A549 (cell line): ENCODE measurements at regions not wholly inside any gene's neighbourhood (a gene's known extent, or its start where the extent isn't known, plus 50 kb on each side); places are given as distances from the start of the nearest gene placed in this dataset.

ENCODE experiments used
- ATAC-seq, 2 experiments: fragments of 200-7000 bp in 1 of 2; fragments of >200 bp in 1 of 2; cut with Nextera tagmentation in 1 of 2; cut with Tn5 transposase in 1 of 2; 3 replicates each; pipeline versions ENCODE4 v1.8.0 to v1.9.1; 2018 to 2020; ENCODE audit warnings: mild to moderate bottlenecking in 1 of 2, moderate library complexity in 1 of 2
- CTCF ChIA-PET: fragments of 300-600 bp; sonication (Branson Sonifier 250); formaldehyde crosslinking; extraction: SDS; loops from one replicate; lab custom pipeline; 2021; ENCODE audit warnings: antibody characterized with exemption, inconsistent platforms; lab: Yijun Ruan, JAX
- POLR2A ChIA-PET: fragments of 350-600 bp; formaldehyde crosslinking; extraction: SDS; loops from one replicate; lab custom pipeline; 2021; ENCODE audit warnings: antibody characterized with exemption, inconsistent platforms; lab: Yijun Ruan, JAX
- DNase-seq, 2 experiments: peaks; one replicate each; pipeline versions ENCODE4 v3.0.0 to v3.0.0-alpha.2; 2011 to 2016; ENCODE audit warnings: low read depth in 1 of 2, low spot score in 1 of 2
- FAIRE-seq: peaks from 2 replicates; lab custom pipeline; 2011; peaks lifted over from hg19 to GRCh38; lab: Jason Lieb, UNC
- H3K27ac ChIP-seq, 2 experiments: fragments of >200 bp; sonication (Bioruptor Twin); formaldehyde crosslinking; 3 replicates each; pipeline ENCODE4 v1.5.1; 2016 to 2017
- H3K4me1 ChIP-seq: fragments of >200 bp; sonication (Bioruptor Twin); formaldehyde crosslinking; 3 replicates; pipeline ENCODE4 v1.6.1; 2016
- H3K4me2 ChIP-seq: fragments of >200 bp; sonication (Bioruptor Twin); formaldehyde crosslinking; 3 replicates; pipeline ENCODE4 v1.6.1; 2016
- H3K4me3 ChIP-seq: fragments of >200 bp; sonication (Bioruptor Twin); formaldehyde crosslinking; 3 replicates; pipeline ENCODE4 v1.5.1; 2016
- H3K9me3 ChIP-seq: fragments of >200 bp; sonication (Bioruptor Twin); formaldehyde crosslinking; 3 replicates; pipeline ENCODE4 v1.6.1; 2016
- BCL3 ChIP-seq: fragments of >200 bp; sonication (Bioruptor Twin); formaldehyde crosslinking; IDR thresholded peaks from 3 replicates; pipeline ENCODE4 v1.6.1; 2016
- BHLHE40 ChIP-seq: IDR thresholded peaks from 2 replicates; pipeline ENCODE4 v1.6.1; 2012; ENCODE audit warnings: low read depth, low read length, inconsistent platforms
- CBX2 ChIP-seq: fragments of 200-600 bp; sonication (generic); IDR thresholded peaks from 2 replicates; pipeline ENCODE4 v1.6.1; 2016; ENCODE audit warnings: low read depth, mild to moderate bottlenecking, borderline replicate concordance
- CHD2 ChIP-seq: fragments of 150-350 bp; IDR thresholded peaks from 2 replicates; pipeline ENCODE4 v1.6.1; 2014; ENCODE audit warnings: low read length; ENCODE audit not compliant: partially characterized antibody
- CTCF ChIP-seq: fragments of >200 bp; sonication (Bioruptor Twin); formaldehyde crosslinking; IDR thresholded peaks from 3 replicates; pipeline ENCODE4 v1.5.1; 2016
- E2F6 ChIP-seq: IDR thresholded peaks from 2 replicates; pipeline ENCODE4 v1.6.1; 2012; ENCODE audit warnings: low read depth, borderline replicate concordance
- ELK1 ChIP-seq: fragments of 150-350 bp; IDR thresholded peaks from 2 replicates; pipeline ENCODE4 v1.6.1; 2014; ENCODE audit warnings: low read depth, mild to moderate bottlenecking, low read length
- EP300 ChIP-seq, 2 experiments: fragments of >200 bp; sonication (Bioruptor Twin); formaldehyde crosslinking; IDR thresholded peaks; 2 replicates in 1 of 2; 3 replicates in 1 of 2; pipeline ENCODE4 v1.6.1; 2016 to 2017
- FOSB ChIP-seq: fragments of 250-450 bp; sonication (Bioruptor Pico); IDR thresholded peaks from 2 replicates; pipeline ENCODE4 v1.5.0; 2020; ENCODE audit warnings: mild to moderate bottlenecking, moderate library complexity
- FOSL2 ChIP-seq, 2 experiments: fragments of 450-650 bp in 1 of 2; fragments of >200 bp in 1 of 2; sonication (Bioruptor Twin) in 1 of 2; formaldehyde crosslinking; IDR thresholded peaks; 2 replicates each; pipeline versions ENCODE4 v1.5.0 to v1.6.1; 2016 to 2020; ENCODE audit warnings: mild to moderate bottlenecking in 1 of 2, moderate library complexity in 1 of 2
- FOXS1 ChIP-seq: fragments of 250-450 bp; sonication (Bioruptor Pico); IDR thresholded peaks from 2 replicates; pipeline ENCODE4 v1.5.0; 2020; ENCODE audit warnings: mild to moderate bottlenecking, moderate library complexity
- HDAC2 ChIP-seq: fragments of 200-600 bp; sonication (generic); IDR thresholded peaks from 2 replicates; pipeline ENCODE4 v1.6.1; 2016
- HES2 ChIP-seq: fragments of >200 bp; sonication (Bioruptor Twin); formaldehyde crosslinking; IDR thresholded peaks from 2 replicates; pipeline ENCODE4 v1.6.1; 2016
- HOXA7 ChIP-seq: fragments of 250-450 bp; sonication (Bioruptor Pico); IDR thresholded peaks from 2 replicates; pipeline ENCODE4 v1.5.0; 2020; ENCODE audit warnings: mild to moderate bottlenecking, moderate library complexity
- HOXB13 ChIP-seq: fragments of 250-450 bp; sonication (Bioruptor Pico); IDR thresholded peaks from 2 replicates; pipeline ENCODE4 v1.5.0; 2020; ENCODE audit warnings: low read depth, mild to moderate bottlenecking, moderate library complexity
- JUN ChIP-seq, 2 experiments: fragments of >200 bp; sonication (Bioruptor Twin); formaldehyde crosslinking; IDR thresholded peaks; 2 replicates in 1 of 2; 3 replicates in 1 of 2; pipeline ENCODE4 v1.6.1; 2016 to 2017
- KDM5A ChIP-seq: fragments of 200-600 bp; sonication (generic); IDR thresholded peaks from 2 replicates; pipeline ENCODE4 v1.6.1; 2016; ENCODE audit warnings: antibody characterized with exemption, mild to moderate bottlenecking
- NFE2L2 ChIP-seq: fragments of 150-350 bp; conservative IDR thresholded peaks from 2 replicates; pipeline ENCODE4 v1.6.1; 2014; ENCODE audit warnings: low read length
- NR3C1 ChIP-seq: fragments of >200 bp; sonication (Bioruptor Twin); formaldehyde crosslinking; IDR thresholded peaks from 3 replicates; pipeline ENCODE4 v1.6.1; 2017
- POLR2A ChIP-seq: IDR thresholded peaks from 2 replicates; pipeline ENCODE4 v1.6.1; 2012; ENCODE audit warnings: mild to moderate bottlenecking, low read length
- POLR2AphosphoS2 ChIP-seq: conservative IDR thresholded peaks from 2 replicates; pipeline ENCODE4 v1.6.1; 2012; ENCODE audit warnings: low read length, improper control_type of control experiment, inconsistent platforms
- RAD21 ChIP-seq, 2 experiments: fragments of >200 bp in 1 of 2; sonication (Bioruptor Twin) in 1 of 2; formaldehyde crosslinking in 1 of 2; IDR thresholded peaks in 1 of 2; conservative IDR thresholded peaks in 1 of 2; 2 replicates in 1 of 2; 3 replicates in 1 of 2; pipeline ENCODE4 v1.6.1; 2012 to 2018; ENCODE audit warnings: inconsistent platforms in 1 of 2
- RARB ChIP-seq: fragments of 250-450 bp; sonication (Bioruptor Pico); IDR thresholded peaks from 2 replicates; pipeline ENCODE4 v1.8.0; 2021; ENCODE audit warnings: mild to moderate bottlenecking, moderate library complexity
- RCOR1 ChIP-seq: fragments of 150-350 bp; IDR thresholded peaks from 2 replicates; pipeline ENCODE4 v1.6.1; 2014; ENCODE audit warnings: antibody characterized with exemption, low read length, low read depth
- REST ChIP-seq: fragments of 200-600 bp; sonication (generic); IDR thresholded peaks from 2 replicates; pipeline ENCODE4 v1.6.1; 2016; ENCODE audit warnings: antibody characterized with exemption, mild to moderate bottlenecking, moderate library complexity
- RFX5 ChIP-seq: fragments of 450-650 bp; IDR thresholded peaks from 2 replicates; pipeline ENCODE4 v1.7.1; 2014; ENCODE audit warnings: antibody characterized with exemption, mild to moderate bottlenecking, moderate library complexity
- RNF2 ChIP-seq: fragments of 200-600 bp; sonication (generic); IDR thresholded peaks from 2 replicates; pipeline ENCODE4 v1.6.1; 2016; ENCODE audit warnings: low read depth, mild to moderate bottlenecking, antibody characterized with exemption, moderate library complexity, borderline replicate concordance
- ZC3H11A ChIP-seq: fragments of 450-650 bp; IDR thresholded peaks from 2 replicates; pipeline ENCODE4 v1.6.1; 2014; ENCODE audit warnings: antibody characterized with exemption, mild to moderate bottlenecking
- WGBS: methylation state at CpG from one replicate; pipeline ENCODE4 v1.1.6; 2017; ENCODE audit errors: missing lambda C conversion rate; 5-methylcytosine and 5-hydroxymethylcytosine counted together

- no peak overlapping the region for H3K4me3 ChIP-seq
- no peak overlapping the region for H3K27ac ChIP-seq
- ATAC-seq: no peak
- TF ChIP-seq JUN (IDR thresholded peaks at IDR 0.05) (no peak), ZC3H11A (no peak), RFX5 (no peak), CHD2 (no peak), HDAC2 (no peak), EP300 (IDR thresholded peaks at IDR 0.05) (no peak), RNF2 (no peak), E2F6 (no peak), NR3C1 (no peak), BCL3 (no peak), ELK1 (no peak), CTCF (no peak), RCOR1 (no peak), HOXB13 (CRISPR knock-in tag) (no peak), HES2 (no peak), HOXA7 (no peak), FOSL2 (IDR thresholded peaks at IDR 0.05) (no peak), FOSL2 (CRISPR knock-in tag; IDR thresholded peaks at IDR 0.05) (no peak), POLR2AphosphoS2 (no peak), RARB (no peak)
- no peak for FAIRE-seq
- no peaks in the 10 kb centered on the region for H3K9me3 ChIP-seq
- H3K4me2 ChIP-seq: no peak overlapping the region
- POLR2A ChIA-PET: no interaction called here
- no peak for DNase-seq
- CTCF ChIA-PET: no interaction called here
- no peaks in the 10 kb centered on the region for H3K4me1 ChIP-seq
Observed at GRCh38 chr13:66218583-66218982, 1011.6 kb downstream of the PCDH9 start.

- no peak overlapping the region for H3K4me2 ChIP-seq
- 53% methylated on average over 6 of the region's 6 CpGs for WGBS
- POLR2A ChIA-PET: no interaction called here
- H3K4me1 ChIP-seq: no peaks in the 10 kb centered on the region
- CTCF ChIA-PET: interaction anchor here (0.6 kb wide), 1 partner anchor 186 kb away, joined by 5 read pairs; no protein-coding TSS in a partner anchor
- DNase-seq (no peak), FAIRE-seq (no peak), ATAC-seq (no peak)
- H3K4me3 ChIP-seq: no peak overlapping the region
- no peaks in the 10 kb centered on the region for H3K9me3 ChIP-seq
- H3K27ac ChIP-seq: no peak overlapping the region
- TF ChIP-seq POLR2AphosphoS2 (no peak), NFE2L2 (no peak), RAD21 (conservative IDR thresholded peaks at IDR 0.05 in 1 of 2, IDR thresholded peaks at IDR 0.05 in 1 of 2) (no peak), BHLHE40 (no peak), FOSB (CRISPR knock-in tag) (no peak), ZC3H11A (no peak), FOXS1 (CRISPR knock-in tag) (no peak), REST (no peak), HDAC2 (no peak), POLR2A (no peak), BCL3 (no peak), E2F6 (no peak), KDM5A (no peak), CBX2 (no peak), RCOR1 (no peak)
Observed at GRCh38 chr13:66216728-66217127, 1013.4 kb downstream of the PCDH9 start.
